NB4 (cell line): ENCODE measurements at regions not wholly inside any gene's neighbourhood (a gene's known extent, or its start where the extent isn't known, plus 50 kb on each side); places are given as distances from the start of the nearest gene placed in this dataset.

Source experiments
- CTCF ChIP-seq: IDR thresholded peaks from one replicate; pipeline ENCODE4 v1.5.1; 2012; ENCODE audit warnings: low read depth, low read length
- MAX ChIP-seq: IDR thresholded peaks from 2 replicates; pipeline ENCODE4 v1.6.1; 2011; ENCODE audit warnings: low read depth, low read length
- MYC ChIP-seq: IDR thresholded peaks from 2 replicates; pipeline ENCODE4 v1.6.1; 2011; ENCODE audit warnings: low read depth, low read length
- POLR2A ChIP-seq: IDR thresholded peaks from 2 replicates; pipeline ENCODE4 v1.6.1; 2011; ENCODE audit warnings: mild to moderate bottlenecking; ENCODE audit not compliant: insufficient read length; ENCODE audit errors: extremely low read depth

GRCh38 chr10:8489232-8489631 is 434.7 kb downstream of the GATA3 start:
- TF ChIP-seq POLR2A (no peak), MAX (no peak), CTCF (no peak), MYC (no peak)
